Keratinocyte (primary cell): ENCODE measurements at regions not wholly inside any gene's neighbourhood (a gene's known extent, or its start where the extent isn't known, plus 50 kb on each side); places are given as distances from the start of the nearest gene placed in this dataset.

Experiments used
- CTCF ChIP-seq, 3 experiments: IDR thresholded peaks in 1 of 3; conservative IDR thresholded peaks in 1 of 3; optimal IDR thresholded peaks in 1 of 3; 2 replicates in 2 of 3; 3 replicates in 1 of 3; pipeline versions ENCODE3 to v1.5.1; 2011; ENCODE audit warnings: low read length in 3 of 3, mild to moderate bottlenecking in 3 of 3, moderate library complexity in 2 of 3, control low read depth in 1 of 3, inconsistent platforms in 1 of 3; ENCODE audit not compliant: insufficient read depth in 2 of 3; ENCODE audit errors: extremely low read depth in 1 of 3
- EZH2 ChIP-seq: IDR thresholded peaks from one replicate; pipeline ENCODE4 v1.6.1; 2012; ENCODE audit warnings: inconsistent platforms, mild to moderate bottlenecking, low read length, moderate library complexity

- TF ChIP-seq CTCF (optimal IDR thresholded peaks at IDR 0.05 in 1 of 3, IDR thresholded peaks at IDR 0.05 in 1 of 3, conservative IDR thresholded peaks at IDR 0.05 in 1 of 3; ENCODE audit: extremely low read depth in 1 of 3, insufficient read depth in 2 of 3, low read length in 3 of 3) (no peak), EZH2 (no peak)
Measured at GRCh38 chr2:175308005-175308404, 126.5 kb upstream of the ATP5MC3 start.
